ENCODE measurements at regions not wholly inside any gene's neighbourhood (a gene's known extent, or its start where the extent isn't known, plus 50 kb on each side); places are given as distances from the start of the nearest gene placed in this dataset.

DNA sequence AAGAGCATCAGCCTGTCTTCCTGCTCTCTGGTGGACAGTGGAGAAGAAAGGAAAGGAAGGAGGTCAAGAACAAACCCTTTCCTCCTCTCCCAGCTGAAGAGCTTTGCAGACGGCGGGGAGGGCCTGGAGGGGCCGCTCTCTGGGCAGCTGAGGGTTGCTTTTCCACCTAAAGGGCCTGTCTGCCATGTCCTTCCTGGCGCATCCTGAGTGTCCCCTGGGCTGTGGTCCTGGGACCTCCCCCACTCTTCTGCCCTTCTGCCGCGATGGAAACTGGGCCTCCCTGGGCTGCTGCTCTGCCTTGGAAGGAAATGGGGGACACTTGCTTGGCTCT, 107.0 kb downstream of the ETS2 start:
- TF ChIP-seq, protein P1, sequence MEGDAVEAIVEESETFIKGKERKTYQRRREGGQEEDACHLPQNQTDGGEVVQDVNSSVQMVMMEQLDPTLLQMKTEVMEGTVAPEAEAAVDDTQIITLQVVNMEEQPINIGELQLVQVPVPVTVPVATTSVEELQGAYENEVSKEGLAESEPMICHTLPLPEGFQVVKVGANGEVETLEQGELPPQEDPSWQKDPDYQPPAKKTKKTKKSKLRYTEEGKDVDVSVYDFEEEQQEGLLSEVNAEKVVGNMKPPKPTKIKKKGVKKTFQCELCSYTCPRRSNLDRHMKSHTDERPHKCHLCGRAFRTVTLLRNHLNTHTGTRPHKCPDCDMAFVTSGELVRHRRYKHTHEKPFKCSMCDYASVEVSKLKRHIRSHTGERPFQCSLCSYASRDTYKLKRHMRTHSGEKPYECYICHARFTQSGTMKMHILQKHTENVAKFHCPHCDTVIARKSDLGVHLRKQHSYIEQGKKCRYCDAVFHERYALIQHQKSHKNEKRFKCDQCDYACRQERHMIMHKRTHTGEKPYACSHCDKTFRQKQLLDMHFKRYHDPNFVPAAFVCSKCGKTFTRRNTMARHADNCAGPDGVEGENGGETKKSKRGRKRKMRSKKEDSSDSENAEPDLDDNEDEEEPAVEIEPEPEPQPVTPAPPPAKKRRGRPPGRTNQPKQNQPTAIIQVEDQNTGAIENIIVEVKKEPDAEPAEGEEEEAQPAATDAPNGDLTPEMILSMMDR (conservative IDR thresholded peaks at IDR 0.05; ENCODE audit: low read depth in 2 of 2), result no peak
- TF ChIP-seq ZNF114 (CRISPR knock-in tag; IDR thresholded peaks at IDR 0.05), result no peak
- TF ChIP-seq, protein P2, sequence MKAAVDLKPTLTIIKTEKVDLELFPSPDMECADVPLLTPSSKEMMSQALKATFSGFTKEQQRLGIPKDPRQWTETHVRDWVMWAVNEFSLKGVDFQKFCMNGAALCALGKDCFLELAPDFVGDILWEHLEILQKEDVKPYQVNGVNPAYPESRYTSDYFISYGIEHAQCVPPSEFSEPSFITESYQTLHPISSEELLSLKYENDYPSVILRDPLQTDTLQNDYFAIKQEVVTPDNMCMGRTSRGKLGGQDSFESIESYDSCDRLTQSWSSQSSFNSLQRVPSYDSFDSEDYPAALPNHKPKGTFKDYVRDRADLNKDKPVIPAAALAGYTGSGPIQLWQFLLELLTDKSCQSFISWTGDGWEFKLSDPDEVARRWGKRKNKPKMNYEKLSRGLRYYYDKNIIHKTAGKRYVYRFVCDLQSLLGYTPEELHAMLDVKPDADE (IDR thresholded peaks at IDR 0.05), result no peak
